ENCODE measurements at regions not wholly inside any gene's neighbourhood (a gene's known extent, or its start where the extent isn't known, plus 50 kb on each side); places are given as distances from the start of the nearest gene placed in this dataset.

DNA sequence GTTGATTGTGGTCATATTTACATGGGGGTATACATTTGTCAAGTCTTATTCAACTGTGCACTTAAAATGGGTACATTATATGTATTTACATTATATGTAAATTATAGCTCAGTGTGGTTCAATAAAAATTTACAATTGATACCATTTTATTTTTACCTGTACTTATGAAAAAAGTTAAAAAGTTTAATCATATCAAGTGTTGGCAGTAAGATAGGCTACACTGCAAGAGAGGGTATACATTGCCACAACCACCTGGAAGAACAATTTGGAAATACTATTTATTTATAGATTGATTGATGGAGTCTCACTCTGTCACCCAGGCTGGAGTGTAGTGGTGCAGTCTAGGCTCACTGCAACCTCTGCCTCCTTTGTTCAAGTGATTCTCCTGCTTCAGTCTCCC lies 453.3 kb downstream of the XYLT1 start:
- intact Hi-C loops (cut with DNase I; ENCODE audit: low total_unique reads): no loop called here
- no peak for DNase-seq (ENCODE audit: low spot score in 2 of 2)
- no peak overlapping the region for H3K4me3 ChIP-seq (ENCODE audit: low read depth, poor library complexity, severe bottlenecking)
- TF ChIP-seq POLR2A (IDR thresholded peaks at IDR 0.05): no peak
- TF ChIP-seq, protein P1, sequence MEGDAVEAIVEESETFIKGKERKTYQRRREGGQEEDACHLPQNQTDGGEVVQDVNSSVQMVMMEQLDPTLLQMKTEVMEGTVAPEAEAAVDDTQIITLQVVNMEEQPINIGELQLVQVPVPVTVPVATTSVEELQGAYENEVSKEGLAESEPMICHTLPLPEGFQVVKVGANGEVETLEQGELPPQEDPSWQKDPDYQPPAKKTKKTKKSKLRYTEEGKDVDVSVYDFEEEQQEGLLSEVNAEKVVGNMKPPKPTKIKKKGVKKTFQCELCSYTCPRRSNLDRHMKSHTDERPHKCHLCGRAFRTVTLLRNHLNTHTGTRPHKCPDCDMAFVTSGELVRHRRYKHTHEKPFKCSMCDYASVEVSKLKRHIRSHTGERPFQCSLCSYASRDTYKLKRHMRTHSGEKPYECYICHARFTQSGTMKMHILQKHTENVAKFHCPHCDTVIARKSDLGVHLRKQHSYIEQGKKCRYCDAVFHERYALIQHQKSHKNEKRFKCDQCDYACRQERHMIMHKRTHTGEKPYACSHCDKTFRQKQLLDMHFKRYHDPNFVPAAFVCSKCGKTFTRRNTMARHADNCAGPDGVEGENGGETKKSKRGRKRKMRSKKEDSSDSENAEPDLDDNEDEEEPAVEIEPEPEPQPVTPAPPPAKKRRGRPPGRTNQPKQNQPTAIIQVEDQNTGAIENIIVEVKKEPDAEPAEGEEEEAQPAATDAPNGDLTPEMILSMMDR (IDR thresholded peaks at IDR 0.05): no peak

DNA sequence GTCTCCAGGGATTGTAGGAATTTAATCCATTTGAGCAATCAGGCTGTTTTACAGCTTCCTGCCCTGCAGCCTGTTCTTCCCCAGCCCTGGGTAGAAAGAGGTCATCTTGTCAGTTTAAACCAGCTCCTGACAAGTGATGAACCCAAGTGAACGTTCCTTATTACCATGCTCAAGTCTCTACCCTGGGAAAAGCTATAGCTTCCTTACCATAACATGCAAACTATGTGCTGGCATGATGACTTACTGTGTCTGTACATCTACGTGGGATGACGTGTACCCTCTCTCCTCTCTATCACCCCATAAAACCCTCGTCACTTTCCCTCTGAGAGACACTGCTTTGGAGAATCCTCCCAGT lies 452.2 kb downstream of the XYLT1 start:
- H3K4me3 ChIP-seq (ENCODE audit: low read depth, poor library complexity, severe bottlenecking): no peak overlapping the region
- 16 to 20% methylated on average over 4 of the region's 4 CpGs for WGBS, 2 donors
- TF ChIP-seq, protein P1 (IDR thresholded peaks at IDR 0.05): no peak
- TF ChIP-seq POLR2A (IDR thresholded peaks at IDR 0.05): no peak
- intact Hi-C loops (cut with DNase I; ENCODE audit: low total_unique reads): no loop called here
- DNase-seq (ENCODE audit: low spot score in 2 of 2): no peak

DNA sequence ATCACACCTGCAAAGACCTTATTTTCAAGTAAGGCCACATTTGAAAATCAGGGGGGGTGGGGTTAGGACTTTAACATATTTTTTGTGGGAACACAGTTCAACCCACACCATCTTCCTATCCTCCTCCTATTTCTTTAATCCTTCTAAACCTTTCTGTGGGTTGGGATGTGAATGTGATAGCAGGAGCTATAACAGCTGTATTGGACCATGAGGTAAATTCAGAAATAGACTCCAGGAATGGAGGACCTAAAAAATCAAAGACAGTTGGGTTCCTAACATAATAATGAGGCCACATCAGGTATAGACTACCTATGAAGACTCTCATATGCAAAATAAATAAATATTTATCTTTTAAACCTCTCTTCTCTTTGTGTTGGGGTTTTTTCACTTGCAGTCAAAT lies 451.4 kb downstream of the XYLT1 start:
- DNase-seq (ENCODE audit: low spot score in 2 of 2): no peak
- TF ChIP-seq POLR2A (IDR thresholded peaks at IDR 0.05): no peak
- TF ChIP-seq, protein P1 (IDR thresholded peaks at IDR 0.05): no peak
- intact Hi-C loops (cut with DNase I; ENCODE audit: low total_unique reads): no loop called here
- no peak overlapping the region for H3K4me3 ChIP-seq (ENCODE audit: low read depth, poor library complexity, severe bottlenecking)

GRCh38 chr16:17023606-17024005 lies 447.2 kb downstream of the XYLT1 start:
- WGBS, 2 donors: 70 to 77% methylated on average over 4 of the region's 4 CpGs
- intact Hi-C loops (cut with DNase I; ENCODE audit: low total_unique reads): no loop called here
- TF ChIP-seq, protein P1 (IDR thresholded peaks at IDR 0.05): no peak
- TF ChIP-seq POLR2A (IDR thresholded peaks at IDR 0.05): no peak
- no peak overlapping the region for H3K4me3 ChIP-seq (ENCODE audit: low read depth, poor library complexity, severe bottlenecking)
- DNase-seq (ENCODE audit: low spot score in 2 of 2): no peak

DNA sequence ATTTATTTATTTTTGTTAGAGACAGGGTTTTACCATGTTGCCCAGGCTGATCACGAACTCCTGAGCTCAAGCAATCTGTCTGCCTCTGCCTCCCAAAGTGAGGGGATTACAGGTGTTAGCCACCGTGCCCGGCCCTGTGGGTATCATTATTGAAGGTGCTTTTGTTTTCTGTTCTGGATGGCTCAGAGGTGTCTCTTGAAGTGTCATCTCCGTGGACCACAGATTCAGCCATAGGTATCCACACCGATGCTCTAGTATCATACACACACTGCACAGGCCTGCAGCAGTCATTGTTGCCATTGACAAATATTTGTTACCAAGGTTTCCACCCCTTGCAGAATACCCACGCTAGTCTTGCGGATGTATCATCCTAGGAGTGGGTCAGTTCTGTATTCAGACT lies 446.2 kb downstream of the XYLT1 start:
- WGBS, 2 donors: 82 to 89% methylated on average over 7 of the region's 7 CpGs
- no peak overlapping the region for H3K4me3 ChIP-seq (ENCODE audit: low read depth, poor library complexity, severe bottlenecking)
- DNase-seq (ENCODE audit: low spot score in 2 of 2): no peak
- TF ChIP-seq, protein P1 (IDR thresholded peaks at IDR 0.05): no peak
- TF ChIP-seq POLR2A (IDR thresholded peaks at IDR 0.05): no peak
- intact Hi-C loops (cut with DNase I; ENCODE audit: low total_unique reads): no loop called here

GRCh38 chr16:17026600-17027242 lies 444.0 kb downstream of the XYLT1 start:
- WGBS, 2 donors: 53 to 65% methylated on average over 2 of the region's 2 CpGs
- intact Hi-C loops (cut with DNase I; ENCODE audit: low total_unique reads): no loop called here
- DNase-seq (ENCODE audit: low spot score in 2 of 2): no peak
- TF ChIP-seq, protein P1 (IDR thresholded peaks at IDR 0.05): no peak
- no peak for TF ChIP-seq POLR2A (IDR thresholded peaks at IDR 0.05)
- no peak overlapping the region for H3K4me3 ChIP-seq (ENCODE audit: low read depth, poor library complexity, severe bottlenecking)
